GM18861 (cell line): ENCODE measurements at regions not wholly inside any gene's neighbourhood (a gene's known extent, or its start where the extent isn't known, plus 50 kb on each side); places are given as distances from the start of the nearest gene placed in this dataset.

Experiments used
- ATAC-seq: cut with Tn5 transposase; IDR thresholded peaks from one replicate; pipeline ENCODE4 v1.9.1; 2021; ENCODE audit not compliant: unreplicated experiment

- no peak for ATAC-seq
These were observed 58.0 kb upstream of the DPP10 start for GRCh38 chr2:114384441-114384840.

GRCh38 chr2:114389021-114389420 is 53.4 kb upstream of the DPP10 start:
- ATAC-seq = no peak
